ENCODE measurements at regions not wholly inside any gene's neighbourhood (a gene's known extent, or its start where the extent isn't known, plus 50 kb on each side); places are given as distances from the start of the nearest gene placed in this dataset.

- TF ChIP-seq BRD4 (IDR thresholded peaks at IDR 0.05) (no peak), ATF2 (CRISPR knock-in tag; IDR thresholded peaks at IDR 0.05) (no peak), NFE2 (IDR thresholded peaks at IDR 0.05; ENCODE audit: low read depth) (no peak), SAFB2 (IDR thresholded peaks at IDR 0.05; ENCODE audit: borderline replicate concordance, low read depth, low read length, severe bottlenecking) (no peak), SPI1 (IDR thresholded peaks at IDR 0.05; ENCODE audit: borderline replicate concordance, low read depth, low read length) (no peak), TFAM (CRISPR knock-in tag; conservative IDR thresholded peaks at IDR 0.05) (no peak), NRF1 (conservative IDR thresholded peaks at IDR 0.05 in 1 of 2, IDR thresholded peaks at IDR 0.05 in 1 of 2) (no peak), ELF4 (CRISPR knock-in tag; IDR thresholded peaks at IDR 0.05) (no peak), CTCF (IDR thresholded peaks at IDR 0.05 in 2 of 3, conservative IDR thresholded peaks at IDR 0.05 in 1 of 3; ENCODE audit: insufficient read depth in 2 of 3, low read depth in 1 of 3, low read length in 3 of 3) (no peak), FOXO4 (CRISPR knock-in tag; IDR thresholded peaks at IDR 0.05) (no peak), TBL1XR1 (IDR thresholded peaks at IDR 0.05; ENCODE audit: low read length in 2 of 2) (no peak), FOXP4 (CRISPR knock-in tag; IDR thresholded peaks at IDR 0.05; ENCODE audit: borderline replicate concordance) (no peak)
Observed at GRCh38 chr13:91052876-91053275, 294.6 kb upstream of the MIR17HG start.

All from K562 (cell line).